HCT116 (cell line): ENCODE measurements at regions not wholly inside any gene's neighbourhood (a gene's known extent, or its start where the extent isn't known, plus 50 kb on each side); places are given as distances from the start of the nearest gene placed in this dataset.

ENCODE experiments used
- ATAC-seq: fragments of 200-7000 bp; cut with Tn5 transposase; 2 replicates; pipeline ENCODE4 v1.9.1; 2020; ENCODE audit warnings: mild to moderate bottlenecking, moderate library complexity
- BruUV-seq: library from RNA; stranded (reverse); fragments of 400-500 nt; replicated peaks from 2 replicates; lab custom pipeline; 2021; lab: Mats Ljungman, UMichigan
- CTCF ChIA-PET: fragments of 300-600 bp; sonication (Branson Sonifier 250); formaldehyde crosslinking; loops from one replicate; lab custom pipeline; 2021; ENCODE audit warnings: antibody characterized with exemption; lab: Charles Lee
- POLR2A ChIA-PET: fragments of 300-600, 350-600 bp; sonication (Branson Sonifier 250); formaldehyde crosslinking; loops from one replicate; lab custom pipeline; 2021; ENCODE audit warnings: antibody characterized with exemption; lab: Charles Lee
- RAD21 ChIA-PET, 2 experiments: fragments of 300-600 bp; sonication (Branson Sonifier 250); formaldehyde crosslinking; loops; one replicate each; lab custom pipeline; 2023; ENCODE audit warnings: low total read pairs in 2 of 2; ENCODE audit not compliant: uncharacterized antibody in 2 of 2, unreplicated experiment in 2 of 2, low non-redundant PET in 1 of 2; lab: Charles Lee
- DNase-seq: peaks from one replicate; pipeline ENCODE4 v3.0.0-alpha.2; 2010; ENCODE audit warnings: low read depth, low spot score
- H2AFZ ChIP-seq: fragments of 200-600 bp; shearing (Covaris generic), sonication (generic); 2 replicates; pipeline ENCODE4 v1.6.1; 2017; ENCODE audit warnings: low read depth, mixed run types, mixed read lengths, antibody characterized with exemption, low read length; ENCODE audit not compliant: poor library complexity, severe bottlenecking
- H3K27ac ChIP-seq: 2 replicates; pipeline ENCODE4 v1.5.1; 2012; ENCODE audit warnings: low read depth, low read length
- H3K27me3 ChIP-seq: fragments of 200-600 bp; sonication (generic); 2 replicates; pipeline ENCODE4 v1.6.1; 2016; ENCODE audit warnings: mixed run types, low read length, mixed read lengths; ENCODE audit not compliant: insufficient read depth
- H3K36me3 ChIP-seq, 2 experiments: fragments of 200-500 bp in 1 of 2; fragments of 200-600 bp in 1 of 2; sonication (Bioruptor generic) in 1 of 2; sonication (generic) in 1 of 2; 2 replicates each; pipeline versions ENCODE4 v1.5.1 to v1.6.1; 2014 to 2016; ENCODE audit warnings: low read length in 2 of 2, inconsistent platforms in 1 of 2, mixed read lengths in 1 of 2, mixed run types in 1 of 2; ENCODE audit not compliant: insufficient read depth in 2 of 2, control insufficient read depth in 1 of 2
- H3K4me1 ChIP-seq, 2 experiments: fragments of 200-600 bp in 1 of 2; sonication (generic) in 1 of 2; 2 replicates each; pipeline versions ENCODE4 v1.5.1 to v1.6.1; 2012 to 2017; ENCODE audit warnings: low read length in 2 of 2, inconsistent platforms in 1 of 2, mild to moderate bottlenecking in 1 of 2, mixed read lengths in 1 of 2, mixed run types in 1 of 2, moderate library complexity in 1 of 2; ENCODE audit not compliant: insufficient read depth in 2 of 2, control insufficient read depth in 1 of 2
- H3K4me2 ChIP-seq: fragments of 200-600 bp; sonication (generic); 2 replicates; pipeline ENCODE4 v1.6.1; 2017; ENCODE audit warnings: mixed run types, low read length, mixed read lengths
- H3K4me3 ChIP-seq, 2 experiments: fragments of 200-600 bp in 1 of 2; sonication (generic) in 1 of 2; replicated peaks in 1 of 2; 2 replicates each; pipeline ENCODE4 v1.5.1; 2011 to 2016; ENCODE audit warnings: low read length in 2 of 2, control low read depth in 1 of 2, low read depth in 1 of 2, mild to moderate bottlenecking in 1 of 2, mixed read lengths in 1 of 2, mixed run types in 1 of 2
- H3K79me2 ChIP-seq: fragments of 200-600 bp; sonication (generic); 2 replicates; pipeline ENCODE4 v1.6.1; 2017; ENCODE audit warnings: mild to moderate bottlenecking, mixed run types, low read length, moderate library complexity, mixed read lengths; ENCODE audit not compliant: insufficient read depth
- H3K9ac ChIP-seq: fragments of 200-600 bp; sonication (generic); 2 replicates; pipeline ENCODE4 v1.6.1; 2016; ENCODE audit warnings: low read length, mixed read lengths
- H3K9me2 ChIP-seq: fragments of 200-600 bp; sonication (generic), shearing (Covaris generic); 2 replicates; pipeline ENCODE4 v1.6.1; 2017; ENCODE audit warnings: mixed run types, mild to moderate bottlenecking, moderate library complexity; ENCODE audit not compliant: insufficient read depth
- H3K9me3 ChIP-seq, 2 experiments: fragments of 200-500 bp in 1 of 2; fragments of 200-600 bp in 1 of 2; sonication (Bioruptor generic) in 1 of 2; sonication (generic) in 1 of 2; 2 replicates each; pipeline ENCODE4 v1.6.1; 2014 to 2017; ENCODE audit warnings: low read length in 2 of 2, mixed read lengths in 2 of 2, inconsistent platforms in 1 of 2, low read depth in 1 of 2, mild to moderate bottlenecking in 1 of 2, mixed run types in 1 of 2, moderate library complexity in 1 of 2; ENCODE audit not compliant: control insufficient read depth in 1 of 2, insufficient read depth in 1 of 2
- H4K20me1 ChIP-seq: fragments of 200-600 bp; sonication (generic), shearing (Covaris generic); 2 replicates; pipeline ENCODE4 v1.6.1; 2017; ENCODE audit warnings: mixed run types, mild to moderate bottlenecking, moderate library complexity; ENCODE audit not compliant: insufficient read depth
- CBX3 ChIP-seq: IDR thresholded peaks from 2 replicates; pipeline ENCODE4 v1.6.1; 2012; ENCODE audit warnings: low read depth
- EGR1 ChIP-seq: IDR thresholded peaks from 2 replicates; pipeline ENCODE4 v1.6.1; 2012; ENCODE audit warnings: low read depth
- EZH2phosphoT487 ChIP-seq: fragments of 200-600 bp; IDR thresholded peaks from 2 replicates; pipeline ENCODE4 v1.6.1; 2018; ENCODE audit warnings: antibody characterized with exemption, borderline replicate concordance
- FOSL1 ChIP-seq: IDR thresholded peaks from 2 replicates; pipeline ENCODE4 v1.6.1; 2012; ENCODE audit warnings: low read depth
- JUND ChIP-seq: IDR thresholded peaks from 2 replicates; pipeline ENCODE4 v1.6.1; 2012
- POLR2AphosphoS5 ChIP-seq: IDR thresholded peaks from 2 replicates; pipeline ENCODE4 v1.6.1; 2011; ENCODE audit warnings: mild to moderate bottlenecking, low read depth, low read length, moderate library complexity
- RAD21 ChIP-seq: IDR thresholded peaks from 2 replicates; pipeline ENCODE4 v1.6.1; 2012; ENCODE audit warnings: low read depth, mild to moderate bottlenecking
- SIN3A ChIP-seq: IDR thresholded peaks from 2 replicates; pipeline ENCODE4 v1.6.1; 2012; ENCODE audit warnings: low read depth
- SP1 ChIP-seq: IDR thresholded peaks from 2 replicates; pipeline ENCODE4 v1.6.1; 2012; ENCODE audit warnings: low read depth
- SRF ChIP-seq: IDR thresholded peaks from 2 replicates; pipeline ENCODE4 v1.6.1; 2012; ENCODE audit warnings: low read depth
- YY1 ChIP-seq: IDR thresholded peaks from 2 replicates; pipeline ENCODE4 v1.6.1; 2011; ENCODE audit warnings: low read length, low read depth, moderate library complexity, mild to moderate bottlenecking; ENCODE audit not compliant: insufficient replicate concordance; ENCODE audit errors: extremely low read depth
- ZFX ChIP-seq: fragments of 450-650 bp; IDR thresholded peaks from 2 replicates; pipeline ENCODE4 v1.6.1; 2017
- intact Hi-C: fragments of 100-400 bp; cut with micrococcal nuclease; formaldehyde crosslinking; loops from 2 replicates; pipeline ENCODE4 v1.10.0; 2022
- TF ChIP-seq, protein P1 (sequence below), 3 experiments: fragments of 200-600 bp in 1 of 3; sonication (generic) in 1 of 3; IDR thresholded peaks in 2 of 3; conservative IDR thresholded peaks in 1 of 3; 2 replicates each; pipeline ENCODE4 v1.5.1; 2012 to 2017; ENCODE audit warnings: low read depth in 2 of 3, low read length in 2 of 3, antibody characterized with exemption in 1 of 3, borderline replicate concordance in 1 of 3, control low read depth in 1 of 3, mild to moderate bottlenecking in 1 of 3, mixed read lengths in 1 of 3, mixed run types in 1 of 3, moderate library complexity in 1 of 3; ENCODE audit not compliant: insufficient read depth in 1 of 3
- TF ChIP-seq, protein P2 (sequence below): IDR thresholded peaks from 2 replicates; pipeline ENCODE4 v1.6.1; 2011; ENCODE audit warnings: mild to moderate bottlenecking, low read length, moderate library complexity; ENCODE audit not compliant: insufficient replicate concordance; ENCODE audit errors: extremely low read depth
- TF ChIP-seq, protein P3 (sequence below): IDR thresholded peaks from 2 replicates; pipeline ENCODE4 v1.6.1; 2012

GRCh38 chr4:41414412-41414779 lies 123.6 kb upstream of the LIMCH1 start (continued):
- TF ChIP-seq, protein P1, sequence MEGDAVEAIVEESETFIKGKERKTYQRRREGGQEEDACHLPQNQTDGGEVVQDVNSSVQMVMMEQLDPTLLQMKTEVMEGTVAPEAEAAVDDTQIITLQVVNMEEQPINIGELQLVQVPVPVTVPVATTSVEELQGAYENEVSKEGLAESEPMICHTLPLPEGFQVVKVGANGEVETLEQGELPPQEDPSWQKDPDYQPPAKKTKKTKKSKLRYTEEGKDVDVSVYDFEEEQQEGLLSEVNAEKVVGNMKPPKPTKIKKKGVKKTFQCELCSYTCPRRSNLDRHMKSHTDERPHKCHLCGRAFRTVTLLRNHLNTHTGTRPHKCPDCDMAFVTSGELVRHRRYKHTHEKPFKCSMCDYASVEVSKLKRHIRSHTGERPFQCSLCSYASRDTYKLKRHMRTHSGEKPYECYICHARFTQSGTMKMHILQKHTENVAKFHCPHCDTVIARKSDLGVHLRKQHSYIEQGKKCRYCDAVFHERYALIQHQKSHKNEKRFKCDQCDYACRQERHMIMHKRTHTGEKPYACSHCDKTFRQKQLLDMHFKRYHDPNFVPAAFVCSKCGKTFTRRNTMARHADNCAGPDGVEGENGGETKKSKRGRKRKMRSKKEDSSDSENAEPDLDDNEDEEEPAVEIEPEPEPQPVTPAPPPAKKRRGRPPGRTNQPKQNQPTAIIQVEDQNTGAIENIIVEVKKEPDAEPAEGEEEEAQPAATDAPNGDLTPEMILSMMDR (IDR thresholded peaks at IDR 0.05 in 2 of 3, conservative IDR thresholded peaks at IDR 0.05 in 1 of 3; ENCODE audit: borderline replicate concordance in 1 of 3, insufficient read depth in 1 of 3, low read depth in 2 of 3, low read length in 2 of 3), result no peak
- TF ChIP-seq YY1, result no peak
- TF ChIP-seq, protein P2, sequence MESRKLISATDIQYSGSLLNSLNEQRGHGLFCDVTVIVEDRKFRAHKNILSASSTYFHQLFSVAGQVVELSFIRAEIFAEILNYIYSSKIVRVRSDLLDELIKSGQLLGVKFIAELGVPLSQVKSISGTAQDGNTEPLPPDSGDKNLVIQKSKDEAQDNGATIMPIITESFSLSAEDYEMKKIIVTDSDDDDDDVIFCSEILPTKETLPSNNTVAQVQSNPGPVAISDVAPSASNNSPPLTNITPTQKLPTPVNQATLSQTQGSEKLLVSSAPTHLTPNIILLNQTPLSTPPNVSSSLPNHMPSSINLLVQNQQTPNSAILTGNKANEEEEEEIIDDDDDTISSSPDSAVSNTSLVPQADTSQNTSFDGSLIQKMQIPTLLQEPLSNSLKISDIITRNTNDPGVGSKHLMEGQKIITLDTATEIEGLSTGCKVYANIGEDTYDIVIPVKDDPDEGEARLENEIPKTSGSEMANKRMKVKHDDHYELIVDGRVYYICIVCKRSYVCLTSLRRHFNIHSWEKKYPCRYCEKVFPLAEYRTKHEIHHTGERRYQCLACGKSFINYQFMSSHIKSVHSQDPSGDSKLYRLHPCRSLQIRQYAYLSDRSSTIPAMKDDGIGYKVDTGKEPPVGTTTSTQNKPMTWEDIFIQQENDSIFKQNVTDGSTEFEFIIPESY, result no peak
- TF ChIP-seq EZH2phosphoT487, result no peak
- TF ChIP-seq POLR2AphosphoS5, result no peak
- TF ChIP-seq EGR1, result no peak
- TF ChIP-seq CBX3, result no peak
- no peak for TF ChIP-seq SIN3A
- no peak for TF ChIP-seq SRF
- TF ChIP-seq, all 23 proteins: peak for 0

DNA sequence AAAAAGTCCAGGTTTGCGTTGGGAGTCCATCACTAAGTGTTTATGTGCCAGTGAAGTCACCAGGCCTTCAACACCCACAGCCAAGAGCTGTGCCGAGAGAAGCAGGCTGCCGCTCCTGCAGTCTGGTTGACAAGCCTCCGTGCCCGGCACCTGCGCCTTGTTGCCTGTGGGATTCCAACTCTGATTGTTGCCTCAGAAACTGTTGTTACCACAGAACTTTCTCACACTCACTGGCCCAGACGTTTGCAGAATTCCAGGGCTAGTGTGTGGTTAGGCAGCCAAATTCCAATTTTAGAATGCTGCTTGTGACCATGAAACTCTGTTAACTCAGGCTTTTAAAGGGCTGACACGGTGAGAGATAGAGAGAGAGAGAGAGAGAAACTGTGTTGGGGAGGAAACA lies 119.5 kb upstream of the LIMCH1 start:
- ChIA-PET RAD21 (no interaction called here), CTCF (no interaction called here), POLR2A (no interaction called here)
- intact Hi-C loops, result no loop called here
- H3K4me2 ChIP-seq, result no peak overlapping the region
- no TSS peak for BruUV-seq
- H3K4me3 ChIP-seq, result no peak overlapping the region
- no peaks in the 10 kb centered on the region for H3K27me3 ChIP-seq
- no peak for DNase-seq
- H3K27ac ChIP-seq, result no peak overlapping the region
- H3K79me2 ChIP-seq, result no peaks in the 10 kb centered on the region
- no peaks in the 10 kb centered on the region for H3K4me1 ChIP-seq
- H3K36me3 ChIP-seq, result no peaks in the 10 kb centered on the region
- H3K9ac ChIP-seq, result no peak overlapping the region
- ATAC-seq, result no peak
- H3K9me2 ChIP-seq, result no peaks in the 10 kb centered on the region
- no peaks in the 10 kb centered on the region for H4K20me1 ChIP-seq
- H3K9me3 ChIP-seq, result no peaks in the 10 kb centered on the region
- H2AFZ ChIP-seq, result no peak overlapping the region
- no peak for TF ChIP-seq FOSL1
- TF ChIP-seq, protein P2, result no peak
- TF ChIP-seq RAD21, result no peak
- TF ChIP-seq ZFX, result no peak
- TF ChIP-seq YY1, result no peak
- TF ChIP-seq, protein P3, sequence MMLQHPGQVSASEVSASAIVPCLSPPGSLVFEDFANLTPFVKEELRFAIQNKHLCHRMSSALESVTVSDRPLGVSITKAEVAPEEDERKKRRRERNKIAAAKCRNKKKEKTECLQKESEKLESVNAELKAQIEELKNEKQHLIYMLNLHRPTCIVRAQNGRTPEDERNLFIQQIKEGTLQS, result no peak
- TF ChIP-seq CBX3, result no peak
- TF ChIP-seq, protein P1 (IDR thresholded peaks at IDR 0.05 in 2 of 3, conservative IDR thresholded peaks at IDR 0.05 in 1 of 3; ENCODE audit: borderline replicate concordance in 1 of 3, insufficient read depth in 1 of 3, low read depth in 2 of 3, low read length in 2 of 3), result no peak
- TF ChIP-seq POLR2AphosphoS5, result no peak
- TF ChIP-seq SRF, result no peak
- no peak for TF ChIP-seq EZH2phosphoT487
- no peak for TF ChIP-seq SP1
- no peak for TF ChIP-seq SIN3A
- TF ChIP-seq EGR1, result no peak
- no peak for TF ChIP-seq JUND
